HEK293 (cell line): ENCODE measurements at regions not wholly inside any gene's neighbourhood (a gene's known extent, or its start where the extent isn't known, plus 50 kb on each side); places are given as distances from the start of the nearest gene placed in this dataset.

Experiments used
- CTCF ChIA-PET: fragments of 350-600 bp; formaldehyde crosslinking; extraction: SDS; loops from one replicate; lab custom pipeline; 2021; ENCODE audit warnings: antibody characterized with exemption; lab: Yijun Ruan, JAX
- POLR2A ChIA-PET: fragments of 300-600 bp; formaldehyde crosslinking; extraction: SDS; loops from one replicate; lab custom pipeline; 2020; ENCODE audit warnings: antibody characterized with exemption, inconsistent platforms; lab: Yijun Ruan, JAX
- H3K27ac ChIP-seq: fragments of 200-500 bp; sonication (Bioruptor generic); 2 replicates; pipeline ENCODE4 v1.5.1; 2014; ENCODE audit warnings: low read depth, low read length, control low read depth, inconsistent platforms; ENCODE audit errors: extremely low read depth
- H3K36me3 ChIP-seq, 2 experiments: fragments of 200-500 bp in 1 of 2; sonication (Bioruptor generic) in 1 of 2; 1 replicate in 1 of 2; 2 replicates in 1 of 2; pipeline ENCODE4 v1.5.1; 2014 to 2017; ENCODE audit warnings: inconsistent platforms in 2 of 2, low read length in 2 of 2; ENCODE audit not compliant: control insufficient read depth in 2 of 2, insufficient read depth in 1 of 2
- H3K4me1 ChIP-seq: fragments of 200-500 bp; sonication (Bioruptor generic); 2 replicates; pipeline ENCODE4 v1.5.1; 2014; ENCODE audit warnings: mild to moderate bottlenecking, low read length, inconsistent platforms; ENCODE audit not compliant: control insufficient read depth, insufficient read depth
- H3K4me3 ChIP-seq: 2 replicates; pipeline ENCODE4 v1.5.1; 2011; ENCODE audit warnings: low read depth, mild to moderate bottlenecking, control low read depth, low read length, moderate library complexity
- H3K9me3 ChIP-seq: fragments of 200-500 bp; sonication (Bioruptor generic); 2 replicates; pipeline ENCODE4 v1.5.1; 2014; ENCODE audit warnings: low read depth, low read length, inconsistent platforms; ENCODE audit not compliant: control insufficient read depth, insufficient read depth
- AEBP2 ChIP-seq: fragments of 450-650 bp; formaldehyde crosslinking; IDR thresholded peaks from 2 replicates; pipeline ENCODE4 v1.5.1; 2016; ENCODE audit warnings: missing biosample characterization, missing genetic modification characterization, borderline replicate concordance
- KLF1 ChIP-seq: fragments of 450-650 bp; formaldehyde crosslinking; IDR thresholded peaks from 2 replicates; pipeline ENCODE4 v1.5.1; 2016; ENCODE audit warnings: missing biosample characterization, missing genetic modification characterization
- KLF17 ChIP-seq: fragments of 450-650 bp; formaldehyde crosslinking; IDR thresholded peaks from 2 replicates; pipeline ENCODE4 v1.5.1; 2016; ENCODE audit warnings: missing biosample characterization, missing genetic modification characterization
- KLF9 ChIP-seq: fragments of 450-650 bp; formaldehyde crosslinking; IDR thresholded peaks from 2 replicates; pipeline ENCODE4 v1.5.1; 2016; ENCODE audit warnings: missing biosample characterization, missing genetic modification characterization, low read depth
- SALL2 ChIP-seq: fragments of 450-650 bp; formaldehyde crosslinking; IDR thresholded peaks from 2 replicates; pipeline ENCODE4 v1.5.0; 2017; ENCODE audit warnings: missing biosample characterization, mild to moderate bottlenecking, missing genetic modification characterization, borderline replicate concordance
- TCF7L2 ChIP-seq: IDR thresholded peaks from 2 replicates; pipeline ENCODE4 v1.6.1; 2011; ENCODE audit warnings: low read depth, mild to moderate bottlenecking, inconsistent platforms, low read length, moderate library complexity, borderline replicate concordance
- YY1 ChIP-seq: fragments of 450-650 bp; formaldehyde crosslinking; IDR thresholded peaks from 2 replicates; pipeline ENCODE4 v1.5.1; 2018; ENCODE audit warnings: missing biosample characterization, missing genetic modification characterization
- ZBTB10 ChIP-seq: fragments of 450-650 bp; formaldehyde crosslinking; IDR thresholded peaks from 2 replicates; pipeline ENCODE4 v1.5.1; 2016; ENCODE audit warnings: missing biosample characterization, missing genetic modification characterization
- ZBTB7A ChIP-seq: fragments of 450-650 bp; formaldehyde crosslinking; IDR thresholded peaks from 2 replicates; pipeline ENCODE4 v1.5.1; 2016; ENCODE audit warnings: low read depth, missing biosample characterization, missing genetic modification characterization
- ZFHX2 ChIP-seq: fragments of 450-650 bp; formaldehyde crosslinking; conservative IDR thresholded peaks from 2 replicates; pipeline ENCODE4 v1.5.1; 2016; ENCODE audit warnings: missing biosample characterization, missing genetic modification characterization
- ZFP37 ChIP-seq: fragments of 450-650 bp; formaldehyde crosslinking; IDR thresholded peaks from 2 replicates; pipeline ENCODE4 v1.5.1; 2016; ENCODE audit warnings: missing biosample characterization, missing genetic modification characterization
- ZNF121 ChIP-seq: fragments of 450-650 bp; formaldehyde crosslinking; IDR thresholded peaks from 2 replicates; pipeline ENCODE4 v1.5.1; 2016; ENCODE audit warnings: missing biosample characterization, missing genetic modification characterization
- ZNF132 ChIP-seq: fragments of 450-650 bp; formaldehyde crosslinking; IDR thresholded peaks from 2 replicates; pipeline ENCODE4 v1.5.1; 2017; ENCODE audit warnings: missing biosample characterization, missing genetic modification characterization, borderline replicate concordance
- ZNF155 ChIP-seq: fragments of 450-650 bp; formaldehyde crosslinking; IDR thresholded peaks from 2 replicates; pipeline ENCODE4 v1.5.1; 2016; ENCODE audit warnings: missing biosample characterization, missing genetic modification characterization
- ZNF211 ChIP-seq: fragments of 450-650 bp; formaldehyde crosslinking; IDR thresholded peaks from 2 replicates; pipeline ENCODE4 v1.5.1; 2016; ENCODE audit warnings: low read depth, missing biosample characterization, missing genetic modification characterization
- ZNF223 ChIP-seq: fragments of 450-650 bp; formaldehyde crosslinking; IDR thresholded peaks from 2 replicates; pipeline ENCODE4 v1.5.1; 2016; ENCODE audit warnings: missing biosample characterization, missing genetic modification characterization
- ZNF24 ChIP-seq: fragments of 450-650 bp; formaldehyde crosslinking; IDR thresholded peaks from 2 replicates; pipeline ENCODE4 v1.5.1; 2016; ENCODE audit warnings: missing biosample characterization, missing genetic modification characterization
- ZNF280D ChIP-seq: fragments of 450-650 bp; formaldehyde crosslinking; IDR thresholded peaks from 2 replicates; pipeline ENCODE4 v1.5.1; 2016; ENCODE audit warnings: missing biosample characterization, missing genetic modification characterization
- ZNF521 ChIP-seq: fragments of 450-650 bp; formaldehyde crosslinking; IDR thresholded peaks from 2 replicates; pipeline ENCODE4 v1.5.1; 2017; ENCODE audit warnings: missing biosample characterization, mild to moderate bottlenecking, missing genetic modification characterization
- ZNF585B ChIP-seq: fragments of 450-650 bp; formaldehyde crosslinking; IDR thresholded peaks from 2 replicates; pipeline ENCODE4 v1.5.1; 2016; ENCODE audit warnings: missing biosample characterization, missing genetic modification characterization
- ZNF596 ChIP-seq: fragments of 450-650 bp; IDR thresholded peaks from 2 replicates; pipeline ENCODE4 v1.5.0; 2018; ENCODE audit warnings: missing biosample characterization, mild to moderate bottlenecking, missing genetic modification characterization, moderate library complexity
- ZNF610 ChIP-seq: fragments of 450-650 bp; formaldehyde crosslinking; IDR thresholded peaks from 2 replicates; pipeline ENCODE4 v1.5.1; 2016; ENCODE audit warnings: missing biosample characterization, missing genetic modification characterization, borderline replicate concordance
- ZNF626 ChIP-seq: fragments of 450-650 bp; sonication (Bioruptor Pico); formaldehyde crosslinking; IDR thresholded peaks from 2 replicates; pipeline ENCODE4 v1.5.1; 2018; ENCODE audit warnings: missing biosample characterization, missing genetic modification characterization, inconsistent platforms
- ZSCAN30 ChIP-seq: fragments of 450-650 bp; IDR thresholded peaks from 2 replicates; pipeline ENCODE4 v1.5.1; 2018; ENCODE audit warnings: missing biosample characterization, mild to moderate bottlenecking, missing genetic modification characterization, moderate library complexity
- ZXDB ChIP-seq: fragments of 450-650 bp; formaldehyde crosslinking; IDR thresholded peaks from 2 replicates; pipeline ENCODE4 v1.5.1; 2016; ENCODE audit warnings: missing biosample characterization, missing genetic modification characterization

DNA sequence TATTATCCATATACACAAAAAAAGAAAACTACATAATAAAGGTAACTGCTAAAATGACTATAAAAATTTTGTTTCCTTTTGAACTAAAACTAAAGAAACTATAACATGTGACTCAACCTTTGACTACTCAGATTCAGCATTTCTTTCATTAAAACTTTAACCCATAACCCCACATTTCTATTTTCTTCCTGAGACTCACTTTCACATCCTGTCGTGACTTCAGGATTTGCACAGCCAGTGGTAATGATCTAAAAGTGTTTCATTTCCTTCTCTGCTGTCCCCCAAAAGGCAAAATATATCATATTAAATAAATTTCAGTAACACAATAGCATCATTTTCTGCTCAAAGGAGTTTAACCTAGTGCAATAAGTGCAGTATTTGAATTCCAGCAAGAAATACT, 1022.4 kb upstream of the DIAPH2 start:
- no peaks in the 10 kb centered on the region for H3K36me3 ChIP-seq
- no peak overlapping the region for H3K4me3 ChIP-seq
- ChIA-PET CTCF (no interaction called here), POLR2A (no interaction called here)
- TF ChIP-seq ZNF596 (tag by site-specific recombination) (no peak), SALL2 (tag by site-specific recombination) (no peak), ZSCAN30 (no peak), KLF1 (tag by site-specific recombination) (no peak), ZNF610 (tag by site-specific recombination) (no peak), ZNF24 (tag by site-specific recombination) (no peak), YY1 (tag by site-specific recombination) (no peak), ZBTB7A (no peak), ZBTB10 (tag by site-specific recombination) (no peak), TCF7L2 (no peak), ZNF121 (no peak), ZNF626 (tag by site-specific recombination) (no peak), ZNF155 (tag by site-specific recombination) (no peak), ZNF280D (tag by site-specific recombination) (no peak), ZNF585B (tag by site-specific recombination) (no peak)
- TF ChIP-seq, all 188 proteins: peak for 0
- Histone ChIP-seq H3K4me1 (no peaks in the 10 kb centered on the region), H3K27ac (no peak overlapping the region), H3K9me3 (no peaks in the 10 kb centered on the region)

DNA sequence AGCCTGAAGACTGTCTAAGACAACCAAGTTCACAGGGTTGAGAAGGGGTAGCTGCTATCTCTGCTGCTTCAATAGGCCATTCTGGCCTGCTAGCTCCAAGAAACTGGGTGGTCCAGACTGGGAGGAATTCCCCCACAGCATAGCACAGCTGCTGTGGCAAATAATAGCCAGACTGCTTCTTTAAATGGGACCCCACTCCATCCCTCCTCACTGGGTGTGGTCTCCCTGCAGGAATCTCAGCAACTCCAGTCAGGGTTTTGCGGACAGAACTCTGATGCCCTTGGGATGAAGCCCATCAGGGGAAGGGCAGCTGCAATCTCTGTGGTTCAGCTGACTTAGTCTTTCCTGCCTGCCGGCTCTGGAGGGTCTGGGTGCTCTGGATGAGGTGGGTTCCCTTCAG, 1018.6 kb upstream of the DIAPH2 start:
- CTCF ChIA-PET, result no interaction called here
- no peaks in the 10 kb centered on the region for H3K36me3 ChIP-seq
- no peaks in the 10 kb centered on the region for H3K9me3 ChIP-seq
- POLR2A ChIA-PET, result no interaction called here
- H3K4me3 ChIP-seq, result no peak overlapping the region
- H3K4me1 ChIP-seq, result no peaks in the 10 kb centered on the region
- TF ChIP-seq KLF9 (tag by site-specific recombination) (no peak), ZFP37 (tag by site-specific recombination) (no peak), ZNF211 (no peak), ZXDB (no peak), ZNF132 (no peak), ZNF280D (tag by site-specific recombination) (no peak), ZFHX2 (tag by site-specific recombination) (no peak), KLF17 (tag by site-specific recombination) (no peak), ZNF521 (tag by site-specific recombination) (no peak), AEBP2 (tag by site-specific recombination) (no peak), ZNF223 (tag by site-specific recombination) (no peak)
- no peak overlapping the region for H3K27ac ChIP-seq
